IMR-90 (cell line): ENCODE measurements at regions not wholly inside any gene's neighbourhood (a gene's known extent, or its start where the extent isn't known, plus 50 kb on each side); places are given as distances from the start of the nearest gene placed in this dataset.

Experiments used
- ATAC-seq: fragments of 200-7000 bp; cut with Tn5 transposase; 2 replicates; pipeline ENCODE4 v1.9.1; 2020; ENCODE audit warnings: low read depth, mild to moderate bottlenecking, moderate library complexity
- BruUV-seq: library from RNA; stranded (reverse); fragments of 400-500 nt; replicated peaks from 2 replicates; lab custom pipeline; 2021; lab: Mats Ljungman, UMichigan
- CTCF ChIA-PET: fragments of 300-600 bp; formaldehyde crosslinking; extraction: SDS; loops from one replicate; lab custom pipeline; 2021; ENCODE audit warnings: antibody characterized with exemption; lab: Yijun Ruan, JAX
- POLR2A ChIA-PET: fragments of 300-600 bp; sonication (Branson Sonifier 250); formaldehyde crosslinking; loops from one replicate; lab custom pipeline; 2022; ENCODE audit warnings: antibody characterized with exemption; ENCODE audit not compliant: unreplicated experiment; lab: Charles Lee
- DNase-seq: peaks from one replicate; pipeline ENCODE4 v3.0.0; 2013
- H2AFZ ChIP-seq: replicated peaks from 2 replicates; pipeline ENCODE3; 2013; ENCODE audit warnings: low read length, mild to moderate bottlenecking; ENCODE audit not compliant: poor library complexity
- H2AK5ac ChIP-seq: 2 replicates; pipeline ENCODE4 v1.6.1; 2013; ENCODE audit warnings: low read depth, low read length, inconsistent platforms
- H2AK9ac ChIP-seq: replicated peaks from 2 replicates; pipeline ENCODE3; 2013; ENCODE audit warnings: mild to moderate bottlenecking, low read depth, low read length, moderate library complexity; ENCODE audit not compliant: poor library complexity
- H2BK120ac ChIP-seq: 2 replicates; pipeline ENCODE4 v1.6.1; 2013; ENCODE audit warnings: low read depth, low read length, inconsistent platforms
- H2BK15ac ChIP-seq: 3 replicates; pipeline ENCODE4 v1.6.1; 2013; ENCODE audit warnings: low read depth, low read length, inconsistent platforms
- H2BK20ac ChIP-seq: 2 replicates; pipeline ENCODE4 v1.6.1; 2013; ENCODE audit warnings: low read depth, mild to moderate bottlenecking, inconsistent platforms, low read length, moderate library complexity
- H2BK5ac ChIP-seq: 2 replicates; pipeline ENCODE4 v1.6.1; 2013; ENCODE audit warnings: mild to moderate bottlenecking, low read depth, low read length, inconsistent platforms; ENCODE audit not compliant: poor library complexity, severe bottlenecking
- H3K14ac ChIP-seq: replicated peaks from 2 replicates; pipeline ENCODE4 v1.6.1; 2013; ENCODE audit warnings: low read depth, low read length, inconsistent platforms
- H3K18ac ChIP-seq: 2 replicates; pipeline ENCODE4 v1.6.1; 2013; ENCODE audit warnings: low read depth, low read length, control low read depth
- H3K23ac ChIP-seq: 2 replicates; pipeline ENCODE4 v1.6.1; 2013; ENCODE audit warnings: low read depth, low read length, inconsistent platforms
- H3K27ac ChIP-seq: 2 replicates; pipeline ENCODE4 v1.5.1; 2013; ENCODE audit warnings: mild to moderate bottlenecking, control low read depth, low read length; ENCODE audit not compliant: insufficient read depth
- H3K27me3 ChIP-seq: 2 replicates; pipeline ENCODE4 v1.6.1; 2013; ENCODE audit warnings: low read length; ENCODE audit not compliant: control insufficient read depth, insufficient read depth
- H3K36me3 ChIP-seq: 2 replicates; pipeline ENCODE4 v1.6.1; 2013; ENCODE audit warnings: low read length, mixed read lengths; ENCODE audit not compliant: control insufficient read depth, insufficient read depth
- H3K4ac ChIP-seq: 2 replicates; pipeline ENCODE4 v1.6.1; 2013; ENCODE audit warnings: low read depth, low read length, inconsistent platforms
- H3K4me1 ChIP-seq: 2 replicates; pipeline ENCODE4 v1.6.1; 2013; ENCODE audit warnings: low read length, mixed read lengths; ENCODE audit not compliant: control insufficient read depth, insufficient read depth
- H3K4me2 ChIP-seq: 2 replicates; pipeline ENCODE4 v1.6.1; 2013; ENCODE audit warnings: low read depth, mild to moderate bottlenecking, control low read depth, low read length, moderate library complexity
- H3K4me3 ChIP-seq: 2 replicates; pipeline ENCODE4 v1.5.1; 2013; ENCODE audit warnings: low read depth, mild to moderate bottlenecking, control low read depth, low read length, moderate library complexity; ENCODE audit not compliant: insufficient read depth
- H3K56ac ChIP-seq: 2 replicates; pipeline ENCODE4 v1.6.1; 2013; ENCODE audit warnings: low read length, inconsistent platforms; ENCODE audit not compliant: insufficient read depth; ENCODE audit errors: extremely low read depth
- H3K79me1 ChIP-seq, 2 experiments: 2 replicates each; pipeline ENCODE4 v1.6.1; 2013; ENCODE audit warnings: low read length in 2 of 2, inconsistent platforms in 1 of 2, low read depth in 1 of 2
- H3K9ac ChIP-seq: 2 replicates; pipeline ENCODE4 v1.6.1; 2013; ENCODE audit warnings: low read depth, low read length, control low read depth
- H3K9me1 ChIP-seq: 2 replicates; pipeline ENCODE4 v1.6.1; 2013; ENCODE audit warnings: low read length, inconsistent platforms; ENCODE audit not compliant: insufficient read depth
- H3K9me3 ChIP-seq: 2 replicates; pipeline ENCODE4 v1.6.1; 2013; ENCODE audit warnings: low read length; ENCODE audit not compliant: control insufficient read depth, insufficient read depth
- H4K20me1 ChIP-seq: 2 replicates; pipeline ENCODE4 v1.6.1; 2013; ENCODE audit warnings: low read length, inconsistent platforms; ENCODE audit not compliant: insufficient read depth
- H4K5ac ChIP-seq: 2 replicates; pipeline ENCODE4 v1.6.1; 2013; ENCODE audit warnings: mild to moderate bottlenecking, low read depth, low read length, control low read depth
- H4K8ac ChIP-seq, 2 experiments: 2 replicates each; pipeline ENCODE4 v1.6.1; 2013; ENCODE audit warnings: low read depth in 2 of 2, low read length in 2 of 2, control low read depth in 1 of 2, inconsistent platforms in 1 of 2
- H4K91ac ChIP-seq: 2 replicates; pipeline ENCODE4 v1.6.1; 2013; ENCODE audit warnings: low read depth, low read length, inconsistent platforms; ENCODE audit not compliant: insufficient read depth
- BHLHE40 ChIP-seq: fragments of 150-350 bp; IDR thresholded peaks from 2 replicates; pipeline ENCODE4 v1.6.1; 2016; ENCODE audit warnings: mild to moderate bottlenecking, low read depth, low read length
- CEBPB ChIP-seq: IDR thresholded peaks from 2 replicates; pipeline ENCODE4 v1.6.1; 2012; ENCODE audit warnings: low read depth, low read length, improper control_type of control experiment
- CHD1 ChIP-seq: IDR thresholded peaks from 2 replicates; pipeline ENCODE4 v1.6.1; 2012; ENCODE audit warnings: low read depth, low read length, improper control_type of control experiment
- FOS ChIP-seq: fragments of 150-350 bp; IDR thresholded peaks from 2 replicates; pipeline ENCODE4 v1.6.1; 2016; ENCODE audit warnings: low read depth, low read length
- MAFK ChIP-seq: IDR thresholded peaks from 2 replicates; pipeline ENCODE4 v1.6.1; 2012; ENCODE audit warnings: low read depth, low read length, improper control_type of control experiment
- MAZ ChIP-seq: IDR thresholded peaks from 2 replicates; pipeline ENCODE4 v1.6.1; 2012; ENCODE audit warnings: low read depth, mild to moderate bottlenecking, low read length, improper control_type of control experiment, moderate library complexity, borderline replicate concordance
- MXI1 ChIP-seq: IDR thresholded peaks from 2 replicates; pipeline ENCODE4 v1.6.1; 2012; ENCODE audit warnings: low read depth, mild to moderate bottlenecking, low read length, moderate library complexity, borderline replicate concordance
- NFE2L2 ChIP-seq: fragments of 150-350 bp; IDR thresholded peaks from 2 replicates; pipeline ENCODE4 v1.6.1; 2016; ENCODE audit warnings: low read depth, mild to moderate bottlenecking, low read length
- POLR2A ChIP-seq: IDR thresholded peaks from 2 replicates; pipeline ENCODE4 v1.6.1; 2012; ENCODE audit warnings: mild to moderate bottlenecking, low read depth, low read length
- RAD21 ChIP-seq: IDR thresholded peaks from 2 replicates; pipeline ENCODE4 v1.6.1; 2012; ENCODE audit warnings: low read length, improper control_type of control experiment
- RCOR1 ChIP-seq: IDR thresholded peaks from 2 replicates; pipeline ENCODE4 v1.6.1; 2012; ENCODE audit warnings: mild to moderate bottlenecking, low read length, improper control_type of control experiment; ENCODE audit not compliant: insufficient replicate concordance
- RFX5 ChIP-seq: IDR thresholded peaks from 2 replicates; pipeline ENCODE4 v1.8.0; 2012; ENCODE audit warnings: low read depth, mild to moderate bottlenecking, low read length, moderate library complexity
- SMC3 ChIP-seq: fragments of 150-350 bp; IDR thresholded peaks from 2 replicates; pipeline ENCODE4 v1.6.1; 2016; ENCODE audit warnings: low read depth, mild to moderate bottlenecking, antibody characterized with exemption, low read length, moderate library complexity
- USF2 ChIP-seq: fragments of 150-350 bp; IDR thresholded peaks from 2 replicates; pipeline ENCODE4 v1.6.1; 2017; ENCODE audit warnings: mild to moderate bottlenecking, antibody characterized with exemption, low read length, low read depth
- WGBS, 2 experiments: methylation state at CpG; one replicate each; pipeline versions ENCODE4 v1.1.5 to v1.1.7; 2013; ENCODE audit warnings: missing lambda C conversion rate in 2 of 2; ENCODE audit not compliant: insufficient read length in 1 of 2; ENCODE audit errors: extremely low coverage in 2 of 2; 5-methylcytosine and 5-hydroxymethylcytosine counted together
- dilution Hi-C: fragments of 300-500 bp; cut with HindIII; formaldehyde crosslinking; loops from one replicate; pipeline ENCODE4 v1.14.3; 2018; ENCODE audit warnings: low sequenced_read_pairs; ENCODE audit not compliant: unreplicated experiment
- in situ Hi-C: fragments of 300-500 bp; cut with MboI; formaldehyde crosslinking; loops from 3 replicates; pipeline ENCODE4 v1.14.3; 2019; ENCODE audit warnings: low sequenced_read_pairs, inconsistent platforms, mixed read lengths
- intact Hi-C: fragments of 100-400 bp; cut with micrococcal nuclease; formaldehyde crosslinking; loops from 2 replicates; pipeline ENCODE4 v1.10.0; 2022
- TF ChIP-seq, protein P1 (sequence below): fragments of 150-350 bp; IDR thresholded peaks from 2 replicates; pipeline ENCODE4 v1.6.1; 2016; ENCODE audit warnings: low read depth, mild to moderate bottlenecking, low read length, moderate library complexity, borderline replicate concordance
- TF ChIP-seq, protein P2 (sequence below): conservative IDR thresholded peaks from 2 replicates; pipeline ENCODE4 v1.5.1; 2012; ENCODE audit warnings: mild to moderate bottlenecking, low read depth, low read length, improper control_type of control experiment

- H4K91ac ChIP-seq: no peak overlapping the region
- H2AFZ ChIP-seq: no peak overlapping the region
- dilution Hi-C loops (no loop called here), in situ Hi-C loops (no loop called here), intact Hi-C loops (no loop called here)
- DNase-seq (no peak), ATAC-seq (no peak)
- no peak overlapping the region for H3K9ac ChIP-seq
- H2BK15ac ChIP-seq: no peak overlapping the region
- H3K4me2 ChIP-seq: no peak overlapping the region
- H3K4me1 ChIP-seq: no peaks in the 10 kb centered on the region
- H3K9me3 ChIP-seq: peaks cover 11% of the 10 kb centered on the region; the same call in 1 of the 2 replicates
- H3K4me3 ChIP-seq: no peak overlapping the region
- H2BK20ac ChIP-seq: no peak overlapping the region
- H4K5ac ChIP-seq: no peak overlapping the region
- no peaks in the 10 kb centered on the region for H3K79me1 ChIP-seq
- no peak overlapping the region for H3K14ac ChIP-seq
- no peaks in the 10 kb centered on the region for H4K20me1 ChIP-seq
- no peak overlapping the region for H3K56ac ChIP-seq
- CTCF ChIA-PET: no interaction called here
- no peaks in the 10 kb centered on the region for H3K9me1 ChIP-seq
- H4K8ac ChIP-seq: no peak overlapping the region
- no peak overlapping the region for H3K4ac ChIP-seq
- H2BK5ac ChIP-seq: no peak overlapping the region
- H2BK120ac ChIP-seq: no peak overlapping the region
- TF ChIP-seq RAD21 (no peak), MAZ (no peak), CEBPB (no peak), MAFK (no peak), RCOR1 (no peak), SMC3 (no peak), MXI1 (no peak), POLR2A (no peak), BHLHE40 (no peak), NFE2L2 (no peak), USF2 (no peak), CHD1 (no peak), RFX5 (no peak), FOS (no peak)
- TF ChIP-seq, protein P1, sequence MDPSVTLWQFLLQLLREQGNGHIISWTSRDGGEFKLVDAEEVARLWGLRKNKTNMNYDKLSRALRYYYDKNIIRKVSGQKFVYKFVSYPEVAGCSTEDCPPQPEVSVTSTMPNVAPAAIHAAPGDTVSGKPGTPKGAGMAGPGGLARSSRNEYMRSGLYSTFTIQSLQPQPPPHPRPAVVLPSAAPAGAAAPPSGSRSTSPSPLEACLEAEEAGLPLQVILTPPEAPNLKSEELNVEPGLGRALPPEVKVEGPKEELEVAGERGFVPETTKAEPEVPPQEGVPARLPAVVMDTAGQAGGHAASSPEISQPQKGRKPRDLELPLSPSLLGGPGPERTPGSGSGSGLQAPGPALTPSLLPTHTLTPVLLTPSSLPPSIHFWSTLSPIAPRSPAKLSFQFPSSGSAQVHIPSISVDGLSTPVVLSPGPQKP: no peak
- TF ChIP-seq, protein P2, sequence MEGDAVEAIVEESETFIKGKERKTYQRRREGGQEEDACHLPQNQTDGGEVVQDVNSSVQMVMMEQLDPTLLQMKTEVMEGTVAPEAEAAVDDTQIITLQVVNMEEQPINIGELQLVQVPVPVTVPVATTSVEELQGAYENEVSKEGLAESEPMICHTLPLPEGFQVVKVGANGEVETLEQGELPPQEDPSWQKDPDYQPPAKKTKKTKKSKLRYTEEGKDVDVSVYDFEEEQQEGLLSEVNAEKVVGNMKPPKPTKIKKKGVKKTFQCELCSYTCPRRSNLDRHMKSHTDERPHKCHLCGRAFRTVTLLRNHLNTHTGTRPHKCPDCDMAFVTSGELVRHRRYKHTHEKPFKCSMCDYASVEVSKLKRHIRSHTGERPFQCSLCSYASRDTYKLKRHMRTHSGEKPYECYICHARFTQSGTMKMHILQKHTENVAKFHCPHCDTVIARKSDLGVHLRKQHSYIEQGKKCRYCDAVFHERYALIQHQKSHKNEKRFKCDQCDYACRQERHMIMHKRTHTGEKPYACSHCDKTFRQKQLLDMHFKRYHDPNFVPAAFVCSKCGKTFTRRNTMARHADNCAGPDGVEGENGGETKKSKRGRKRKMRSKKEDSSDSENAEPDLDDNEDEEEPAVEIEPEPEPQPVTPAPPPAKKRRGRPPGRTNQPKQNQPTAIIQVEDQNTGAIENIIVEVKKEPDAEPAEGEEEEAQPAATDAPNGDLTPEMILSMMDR: no peak
- no peaks in the 10 kb centered on the region for H3K36me3 ChIP-seq
- H3K18ac ChIP-seq: no peak overlapping the region
- 41% methylated on average over 3 of the region's 4 CpGs; no CpG with 5 or more reads in 1 of the 2 experiments for WGBS, 2 experiments
- H3K27ac ChIP-seq: no peak overlapping the region
- H2AK5ac ChIP-seq: no peak overlapping the region
- H2AK9ac ChIP-seq: no peak overlapping the region
- BruUV-seq: no TSS peak
- no peak overlapping the region for H3K23ac ChIP-seq
- H3K27me3 ChIP-seq: no peaks in the 10 kb centered on the region
- POLR2A ChIA-PET: no interaction called here
Measured at GRCh38 chr14:39568809-39569538, 136.7 kb upstream of the FBXO33 start.
